ENCODE measurements at regions not wholly inside any gene's neighbourhood (a gene's known extent, or its start where the extent isn't known, plus 50 kb on each side); places are given as distances from the start of the nearest gene placed in this dataset.
"Not testable (repeated sequence)": the region's sequence is repeated elsewhere in the genome, so short reads cannot be mapped to it uniquely, and the experiment has no call there.

GRCh38 chr15:30470601-30471365 is 56.7 kb upstream of the GOLGA8R start:
- H3K9ac ChIP-seq (ENCODE audit: low read depth in 1 of 3, low read length in 3 of 3); H3K27me3 ChIP-seq (ENCODE audit: control insufficient read depth in 3 of 3, insufficient read depth in 3 of 3, low read length in 3 of 3); H3K4me1 ChIP-seq (ENCODE audit: control insufficient read depth in 3 of 3, insufficient read depth in 3 of 3, low read length in 3 of 3); H3K36me3 ChIP-seq (ENCODE audit: control insufficient read depth in 3 of 3, insufficient read depth in 3 of 3, low read length in 3 of 3); H3K27ac ChIP-seq (ENCODE audit: low read depth, low read length); H3K9me3 ChIP-seq (ENCODE audit: control insufficient read depth in 3 of 3, low read length in 3 of 3): not testable (repeated sequence)
- H3K4me3 ChIP-seq (ENCODE audit: low read length in 3 of 3): peak overlapping the region in 1 of 3 donors; percentile 45

- H3K27me3 ChIP-seq (ENCODE audit: control insufficient read depth in 3 of 3, insufficient read depth in 3 of 3, low read length in 3 of 3); H3K4me3 ChIP-seq (ENCODE audit: low read length in 3 of 3); H3K9me3 ChIP-seq (ENCODE audit: control insufficient read depth in 3 of 3, low read length in 3 of 3); H3K36me3 ChIP-seq (ENCODE audit: control insufficient read depth in 3 of 3, insufficient read depth in 3 of 3, low read length in 3 of 3); H3K4me1 ChIP-seq (ENCODE audit: control insufficient read depth in 3 of 3, insufficient read depth in 3 of 3, low read length in 3 of 3); H3K9ac ChIP-seq (ENCODE audit: low read depth in 1 of 3, low read length in 3 of 3); H3K27ac ChIP-seq (ENCODE audit: low read depth, low read length): not testable (repeated sequence)
Measured at GRCh38 chr15:30471366-30471749, 57.3 kb upstream of the GOLGA8R start.

- H3K27ac ChIP-seq (ENCODE audit: low read depth, low read length); H3K4me1 ChIP-seq (ENCODE audit: control insufficient read depth in 3 of 3, insufficient read depth in 3 of 3, low read length in 3 of 3); H3K36me3 ChIP-seq (ENCODE audit: control insufficient read depth in 3 of 3, insufficient read depth in 3 of 3, low read length in 3 of 3); H3K4me3 ChIP-seq (ENCODE audit: low read length in 3 of 3); H3K9ac ChIP-seq (ENCODE audit: low read depth in 1 of 3, low read length in 3 of 3); H3K9me3 ChIP-seq (ENCODE audit: control insufficient read depth in 3 of 3, low read length in 3 of 3); H3K27me3 ChIP-seq (ENCODE audit: control insufficient read depth in 3 of 3, insufficient read depth in 3 of 3, low read length in 3 of 3): not testable (repeated sequence)
Measured at GRCh38 chr15:30471817-30472551, 57.9 kb upstream of the GOLGA8R start.

GRCh38 chr15:30484887-30485286 is 67.0 kb upstream of the GOLGA8Q start:
- H3K4me3 ChIP-seq (ENCODE audit: low read length in 3 of 3): not testable (repeated sequence)

GRCh38 chr15:30489237-30489636 is 62.6 kb upstream of the GOLGA8Q start:
- not testable (repeated sequence) for H3K9ac ChIP-seq (ENCODE audit: low read depth in 1 of 3, low read length in 3 of 3); H3K4me3 ChIP-seq (ENCODE audit: low read length in 3 of 3); H3K9me3 ChIP-seq (ENCODE audit: control insufficient read depth in 3 of 3, low read length in 3 of 3); H3K36me3 ChIP-seq (ENCODE audit: control insufficient read depth in 3 of 3, insufficient read depth in 3 of 3, low read length in 3 of 3); H3K4me1 ChIP-seq (ENCODE audit: control insufficient read depth in 3 of 3, insufficient read depth in 3 of 3, low read length in 3 of 3); H3K27me3 ChIP-seq (ENCODE audit: control insufficient read depth in 3 of 3, insufficient read depth in 3 of 3, low read length in 3 of 3); H3K27ac ChIP-seq (ENCODE audit: low read depth, low read length)

More at GRCh38 chr15:30484887-30485286, 67.0 kb upstream of the GOLGA8Q start:
- H3K9me3 ChIP-seq (ENCODE audit: control insufficient read depth in 3 of 3, low read length in 3 of 3); H3K4me1 ChIP-seq (ENCODE audit: control insufficient read depth in 3 of 3, insufficient read depth in 3 of 3, low read length in 3 of 3); H3K27ac ChIP-seq (ENCODE audit: low read depth, low read length); H3K27me3 ChIP-seq (ENCODE audit: control insufficient read depth in 3 of 3, insufficient read depth in 3 of 3, low read length in 3 of 3); H3K9ac ChIP-seq (ENCODE audit: low read depth in 1 of 3, low read length in 3 of 3); H3K36me3 ChIP-seq (ENCODE audit: control insufficient read depth in 3 of 3, insufficient read depth in 3 of 3, low read length in 3 of 3): not testable (repeated sequence)

GRCh38 chr15:30490334-30490733 is 61.5 kb upstream of the GOLGA8Q start:
- not testable (repeated sequence) for H3K27me3 ChIP-seq (ENCODE audit: control insufficient read depth in 3 of 3, insufficient read depth in 3 of 3, low read length in 3 of 3); H3K36me3 ChIP-seq (ENCODE audit: control insufficient read depth in 3 of 3, insufficient read depth in 3 of 3, low read length in 3 of 3); H3K9ac ChIP-seq (ENCODE audit: low read depth in 1 of 3, low read length in 3 of 3); H3K4me1 ChIP-seq (ENCODE audit: control insufficient read depth in 3 of 3, insufficient read depth in 3 of 3, low read length in 3 of 3); H3K27ac ChIP-seq (ENCODE audit: low read depth, low read length); H3K9me3 ChIP-seq (ENCODE audit: control insufficient read depth in 3 of 3, low read length in 3 of 3); H3K4me3 ChIP-seq (ENCODE audit: low read length in 3 of 3)

GRCh38 chr15:30493947-30494346 is 57.9 kb upstream of the GOLGA8Q start:
- H3K9ac ChIP-seq (ENCODE audit: low read depth in 1 of 3, low read length in 3 of 3); H3K4me3 ChIP-seq (ENCODE audit: low read length in 3 of 3); H3K36me3 ChIP-seq (ENCODE audit: control insufficient read depth in 3 of 3, insufficient read depth in 3 of 3, low read length in 3 of 3); H3K4me1 ChIP-seq (ENCODE audit: control insufficient read depth in 3 of 3, insufficient read depth in 3 of 3, low read length in 3 of 3); H3K27ac ChIP-seq (ENCODE audit: low read depth, low read length); H3K9me3 ChIP-seq (ENCODE audit: control insufficient read depth in 3 of 3, low read length in 3 of 3); H3K27me3 ChIP-seq (ENCODE audit: control insufficient read depth in 3 of 3, insufficient read depth in 3 of 3, low read length in 3 of 3): not testable (repeated sequence)

GRCh38 chr15:30497275-30497674 is 54.6 kb upstream of the GOLGA8Q start:
- not testable (repeated sequence) for H3K27me3 ChIP-seq (ENCODE audit: control insufficient read depth in 3 of 3, insufficient read depth in 3 of 3, low read length in 3 of 3); H3K36me3 ChIP-seq (ENCODE audit: control insufficient read depth in 3 of 3, insufficient read depth in 3 of 3, low read length in 3 of 3); H3K9ac ChIP-seq (ENCODE audit: low read depth in 1 of 3, low read length in 3 of 3); H3K4me3 ChIP-seq (ENCODE audit: low read length in 3 of 3); H3K4me1 ChIP-seq (ENCODE audit: control insufficient read depth in 3 of 3, insufficient read depth in 3 of 3, low read length in 3 of 3); H3K27ac ChIP-seq (ENCODE audit: low read depth, low read length); H3K9me3 ChIP-seq (ENCODE audit: control insufficient read depth in 3 of 3, low read length in 3 of 3)

- not testable (repeated sequence) for H3K36me3 ChIP-seq (ENCODE audit: control insufficient read depth in 3 of 3, insufficient read depth in 3 of 3, low read length in 3 of 3); H3K9me3 ChIP-seq (ENCODE audit: control insufficient read depth in 3 of 3, low read length in 3 of 3); H3K9ac ChIP-seq (ENCODE audit: low read depth in 1 of 3, low read length in 3 of 3); H3K27ac ChIP-seq (ENCODE audit: low read depth, low read length); H3K4me3 ChIP-seq (ENCODE audit: low read length in 3 of 3); H3K4me1 ChIP-seq (ENCODE audit: control insufficient read depth in 3 of 3, insufficient read depth in 3 of 3, low read length in 3 of 3); H3K27me3 ChIP-seq (ENCODE audit: control insufficient read depth in 3 of 3, insufficient read depth in 3 of 3, low read length in 3 of 3)
Measured at GRCh38 chr15:30499233-30499632, 52.6 kb upstream of the GOLGA8Q start.

- H3K36me3 ChIP-seq (ENCODE audit: control insufficient read depth in 3 of 3, insufficient read depth in 3 of 3, low read length in 3 of 3); H3K27ac ChIP-seq (ENCODE audit: low read depth, low read length); H3K9me3 ChIP-seq (ENCODE audit: control insufficient read depth in 3 of 3, low read length in 3 of 3); H3K4me3 ChIP-seq (ENCODE audit: low read length in 3 of 3); H3K9ac ChIP-seq (ENCODE audit: low read depth in 1 of 3, low read length in 3 of 3); H3K4me1 ChIP-seq (ENCODE audit: control insufficient read depth in 3 of 3, insufficient read depth in 3 of 3, low read length in 3 of 3); H3K27me3 ChIP-seq (ENCODE audit: control insufficient read depth in 3 of 3, insufficient read depth in 3 of 3, low read length in 3 of 3): not testable (repeated sequence)
Measured at GRCh38 chr15:30500511-30500910, 51.3 kb upstream of the GOLGA8Q start.

All from skeletal muscle tissue (tissue), 3 donors.